ENCODE measurements at regions not wholly inside any gene's neighbourhood (a gene's known extent, or its start where the extent isn't known, plus 50 kb on each side); places are given as distances from the start of the nearest gene placed in this dataset.
"Not testable (repeated sequence)": the region's sequence is repeated elsewhere in the genome, so short reads cannot be mapped to it uniquely, and the experiment has no call there.

DNA sequence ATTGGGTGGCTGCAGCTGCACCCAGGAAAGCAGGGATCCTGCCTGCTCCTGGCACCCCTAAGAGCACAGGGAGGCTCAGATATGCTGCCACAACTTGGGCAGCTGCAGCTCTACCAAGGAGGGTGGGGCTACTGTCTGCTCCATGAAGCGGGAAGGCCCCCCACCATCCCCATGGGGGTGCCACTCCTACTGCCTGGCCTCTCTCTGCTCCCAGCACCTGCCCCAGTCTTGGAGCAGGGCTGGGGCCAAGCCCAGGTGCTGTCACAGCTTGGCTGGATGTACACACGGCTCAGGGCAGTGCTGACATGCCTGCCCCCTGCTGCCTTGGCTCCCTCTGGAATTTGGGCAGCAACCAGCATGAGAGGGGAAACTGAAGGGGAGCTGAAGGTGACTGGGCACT, 214.7 kb upstream of the PLPPR1 start:
- no peaks in the 10 kb centered on the region for H3K9me3 ChIP-seq (ENCODE audit: low read length)
- no peak for TF ChIP-seq EZH2 (IDR thresholded peaks at IDR 0.05; ENCODE audit: borderline replicate concordance, low read length)
- TF ChIP-seq, protein P1, sequence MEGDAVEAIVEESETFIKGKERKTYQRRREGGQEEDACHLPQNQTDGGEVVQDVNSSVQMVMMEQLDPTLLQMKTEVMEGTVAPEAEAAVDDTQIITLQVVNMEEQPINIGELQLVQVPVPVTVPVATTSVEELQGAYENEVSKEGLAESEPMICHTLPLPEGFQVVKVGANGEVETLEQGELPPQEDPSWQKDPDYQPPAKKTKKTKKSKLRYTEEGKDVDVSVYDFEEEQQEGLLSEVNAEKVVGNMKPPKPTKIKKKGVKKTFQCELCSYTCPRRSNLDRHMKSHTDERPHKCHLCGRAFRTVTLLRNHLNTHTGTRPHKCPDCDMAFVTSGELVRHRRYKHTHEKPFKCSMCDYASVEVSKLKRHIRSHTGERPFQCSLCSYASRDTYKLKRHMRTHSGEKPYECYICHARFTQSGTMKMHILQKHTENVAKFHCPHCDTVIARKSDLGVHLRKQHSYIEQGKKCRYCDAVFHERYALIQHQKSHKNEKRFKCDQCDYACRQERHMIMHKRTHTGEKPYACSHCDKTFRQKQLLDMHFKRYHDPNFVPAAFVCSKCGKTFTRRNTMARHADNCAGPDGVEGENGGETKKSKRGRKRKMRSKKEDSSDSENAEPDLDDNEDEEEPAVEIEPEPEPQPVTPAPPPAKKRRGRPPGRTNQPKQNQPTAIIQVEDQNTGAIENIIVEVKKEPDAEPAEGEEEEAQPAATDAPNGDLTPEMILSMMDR (IDR thresholded peaks at IDR 0.05; ENCODE audit: low read length): no peak
- H4K20me1 ChIP-seq (ENCODE audit: insufficient read depth, low read length): no peaks in the 10 kb centered on the region
- no peak overlapping the region for H2AFZ ChIP-seq (ENCODE audit: low read length)
- no peaks in the 10 kb centered on the region for H3F3A ChIP-seq (ENCODE audit: insufficient read depth, low read length)
- H3K9me2 ChIP-seq (ENCODE audit: low read depth, low read length): no peaks in the 10 kb centered on the region
- no peaks in the 10 kb centered on the region for H3K27me3 ChIP-seq (ENCODE audit: insufficient read depth, low read length)
- H3K4me3 ChIP-seq (ENCODE audit: low read depth, low read length, poor library complexity, severe bottlenecking): no peak overlapping the region
- no peak overlapping the region for H3K9ac ChIP-seq (ENCODE audit: low read length)
- no peaks in the 10 kb centered on the region for H3K36me3 ChIP-seq (ENCODE audit: insufficient read depth, low read length)
- H3K27ac ChIP-seq (ENCODE audit: low read depth, low read length, poor library complexity, severe bottlenecking): no peak overlapping the region
- H3K79me2 ChIP-seq (ENCODE audit: insufficient read depth, low read length): no peaks in the 10 kb centered on the region
- no peaks in the 10 kb centered on the region for H3K4me1 ChIP-seq (ENCODE audit: insufficient read depth, low read length, severe bottlenecking)
- H3K4me2 ChIP-seq (ENCODE audit: low read length): no peak overlapping the region

DNA sequence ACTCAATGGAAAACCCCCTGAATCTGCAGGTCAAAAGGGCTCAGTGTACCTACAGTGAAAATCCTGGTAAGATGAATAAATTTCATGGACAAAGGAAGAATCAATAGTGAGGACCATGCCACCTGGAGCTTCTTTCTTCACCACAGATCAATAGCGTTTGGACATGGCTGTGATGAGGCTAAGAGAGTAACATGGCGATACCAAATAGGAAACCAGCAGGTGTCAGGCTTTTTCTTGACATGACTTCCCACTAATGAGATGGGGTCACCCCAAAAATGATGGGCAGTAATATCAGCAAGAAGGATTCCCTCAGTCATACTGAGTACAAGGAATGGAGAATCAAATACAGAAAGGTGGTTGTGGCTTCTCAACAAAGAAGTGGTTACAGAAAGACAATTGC, 208.5 kb upstream of the PLPPR1 start:
- TF ChIP-seq EZH2 (IDR thresholded peaks at IDR 0.05; ENCODE audit: borderline replicate concordance, low read length): no peak
- no peak overlapping the region for H3K4me3 ChIP-seq (ENCODE audit: low read depth, low read length, poor library complexity, severe bottlenecking)
- H3K79me2 ChIP-seq (ENCODE audit: insufficient read depth, low read length): no peaks in the 10 kb centered on the region
- no peak overlapping the region for H3K9ac ChIP-seq (ENCODE audit: low read length)
- no peaks in the 10 kb centered on the region for H3K36me3 ChIP-seq (ENCODE audit: insufficient read depth, low read length)
- H3K4me2 ChIP-seq (ENCODE audit: low read length): no peak overlapping the region
- no peaks in the 10 kb centered on the region for H3K9me3 ChIP-seq (ENCODE audit: low read length)
- H3K27ac ChIP-seq (ENCODE audit: low read depth, low read length, poor library complexity, severe bottlenecking): no peak overlapping the region
- H2AFZ ChIP-seq (ENCODE audit: low read length): no peak overlapping the region
- no peaks in the 10 kb centered on the region for H3K9me2 ChIP-seq (ENCODE audit: low read depth, low read length)
- H3F3A ChIP-seq (ENCODE audit: insufficient read depth, low read length): no peaks in the 10 kb centered on the region
- H4K20me1 ChIP-seq (ENCODE audit: insufficient read depth, low read length): no peaks in the 10 kb centered on the region
- H3K27me3 ChIP-seq (ENCODE audit: insufficient read depth, low read length): no peaks in the 10 kb centered on the region
- H3K4me1 ChIP-seq (ENCODE audit: insufficient read depth, low read length, severe bottlenecking): no peaks in the 10 kb centered on the region

DNA sequence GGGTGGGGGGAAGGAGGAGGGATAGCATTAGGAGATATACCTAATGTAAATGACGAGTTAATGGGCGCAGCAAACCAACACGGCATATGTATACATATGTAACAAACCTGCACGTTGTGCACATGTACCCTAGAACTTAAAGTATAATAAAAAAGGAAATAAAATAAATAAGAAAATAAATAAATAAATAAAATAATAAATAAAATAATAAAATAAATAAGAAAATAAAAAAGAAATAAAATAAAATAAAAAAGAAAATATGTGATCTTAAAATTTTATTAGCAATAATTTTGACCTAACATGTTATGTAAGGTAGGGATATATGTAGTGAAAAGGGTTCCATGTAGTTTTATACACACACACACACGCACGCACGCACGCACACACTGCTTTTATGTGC, 195.5 kb upstream of the PLPPR1 start:
- not testable (repeated sequence) for H3F3A ChIP-seq (ENCODE audit: insufficient read depth, low read length); H3K9me3 ChIP-seq (ENCODE audit: low read length); H3K9ac ChIP-seq (ENCODE audit: low read length); H3K4me1 ChIP-seq (ENCODE audit: insufficient read depth, low read length, severe bottlenecking); H4K20me1 ChIP-seq (ENCODE audit: insufficient read depth, low read length); H3K79me2 ChIP-seq (ENCODE audit: insufficient read depth, low read length); H2AFZ ChIP-seq (ENCODE audit: low read length); H3K4me2 ChIP-seq (ENCODE audit: low read length); H3K4me3 ChIP-seq (ENCODE audit: low read depth, low read length, poor library complexity, severe bottlenecking); H3K27ac ChIP-seq (ENCODE audit: low read depth, low read length, poor library complexity, severe bottlenecking); H3K36me3 ChIP-seq (ENCODE audit: insufficient read depth, low read length); H3K9me2 ChIP-seq (ENCODE audit: low read depth, low read length); H3K27me3 ChIP-seq (ENCODE audit: insufficient read depth, low read length)

DNA sequence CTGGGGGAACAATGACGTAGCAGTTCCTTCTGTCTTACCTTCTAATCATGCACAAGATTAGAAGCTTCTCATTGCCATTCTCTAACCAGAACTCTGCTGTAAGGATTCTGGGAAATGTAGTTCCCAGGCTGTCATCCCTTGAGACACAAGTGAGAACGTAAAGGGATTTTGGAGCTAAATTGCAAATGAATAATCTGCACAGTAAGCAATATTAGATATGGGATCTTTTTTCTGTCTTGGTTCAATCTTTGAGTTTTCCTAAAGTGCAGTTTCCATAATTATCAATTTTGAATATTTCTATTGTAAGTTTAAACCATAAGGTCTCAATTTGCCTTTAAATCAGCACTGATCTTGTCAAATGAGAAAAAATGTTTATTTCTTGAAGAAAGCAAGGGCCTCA, 189.7 kb upstream of the PLPPR1 start:
- Histone ChIP-seq H3K9me2 (ENCODE audit: low read depth, low read length) (no peaks in the 10 kb centered on the region), H2AFZ (ENCODE audit: low read length) (no peak overlapping the region), H3K27me3 (ENCODE audit: insufficient read depth, low read length) (no peaks in the 10 kb centered on the region), H3K4me2 (ENCODE audit: low read length) (no peak overlapping the region), H3F3A (ENCODE audit: insufficient read depth, low read length) (no peaks in the 10 kb centered on the region), H4K20me1 (ENCODE audit: insufficient read depth, low read length) (no peaks in the 10 kb centered on the region), H3K36me3 (ENCODE audit: insufficient read depth, low read length) (no peaks in the 10 kb centered on the region), H3K4me1 (ENCODE audit: insufficient read depth, low read length, severe bottlenecking) (no peaks in the 10 kb centered on the region), H3K9ac (ENCODE audit: low read length) (no peak overlapping the region), H3K4me3 (ENCODE audit: low read depth, low read length, poor library complexity, severe bottlenecking) (no peak overlapping the region), H3K79me2 (ENCODE audit: insufficient read depth, low read length) (no peaks in the 10 kb centered on the region), H3K27ac (ENCODE audit: low read depth, low read length, poor library complexity, severe bottlenecking) (no peak overlapping the region), H3K9me3 (ENCODE audit: low read length) (no peaks in the 10 kb centered on the region)
- TF ChIP-seq EZH2 (IDR thresholded peaks at IDR 0.05; ENCODE audit: borderline replicate concordance, low read length): no peak
- TF ChIP-seq, protein P1 (IDR thresholded peaks at IDR 0.05; ENCODE audit: low read length): no peak
